ENCODE measurements at regions not wholly inside any gene's neighbourhood (a gene's known extent, or its start where the extent isn't known, plus 50 kb on each side); places are given as distances from the start of the nearest gene placed in this dataset.

DNA sequence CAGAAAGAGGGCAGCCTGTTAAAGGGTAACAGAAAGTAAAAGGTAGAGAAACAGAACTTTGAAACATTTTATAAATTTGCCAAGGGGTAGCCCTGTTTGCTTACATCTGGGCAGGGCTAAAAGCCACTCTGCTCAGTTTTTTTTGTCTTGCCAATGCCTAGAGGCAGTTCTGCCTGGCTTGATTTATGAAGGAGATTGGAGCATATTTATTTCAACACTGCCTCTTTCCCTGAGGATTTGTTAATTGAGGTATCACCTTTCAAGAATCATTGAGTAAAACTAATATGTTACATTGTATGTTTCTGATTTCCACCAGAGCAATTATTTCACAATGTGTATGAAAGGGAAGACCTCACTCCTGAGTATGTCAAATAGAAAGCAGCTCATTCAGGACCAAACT lies 160.8 kb downstream of the GXYLT1 start:
- no peak overlapping the region for H3K4me2 ChIP-seq (ENCODE audit: low read length)
- TF ChIP-seq, protein P1, sequence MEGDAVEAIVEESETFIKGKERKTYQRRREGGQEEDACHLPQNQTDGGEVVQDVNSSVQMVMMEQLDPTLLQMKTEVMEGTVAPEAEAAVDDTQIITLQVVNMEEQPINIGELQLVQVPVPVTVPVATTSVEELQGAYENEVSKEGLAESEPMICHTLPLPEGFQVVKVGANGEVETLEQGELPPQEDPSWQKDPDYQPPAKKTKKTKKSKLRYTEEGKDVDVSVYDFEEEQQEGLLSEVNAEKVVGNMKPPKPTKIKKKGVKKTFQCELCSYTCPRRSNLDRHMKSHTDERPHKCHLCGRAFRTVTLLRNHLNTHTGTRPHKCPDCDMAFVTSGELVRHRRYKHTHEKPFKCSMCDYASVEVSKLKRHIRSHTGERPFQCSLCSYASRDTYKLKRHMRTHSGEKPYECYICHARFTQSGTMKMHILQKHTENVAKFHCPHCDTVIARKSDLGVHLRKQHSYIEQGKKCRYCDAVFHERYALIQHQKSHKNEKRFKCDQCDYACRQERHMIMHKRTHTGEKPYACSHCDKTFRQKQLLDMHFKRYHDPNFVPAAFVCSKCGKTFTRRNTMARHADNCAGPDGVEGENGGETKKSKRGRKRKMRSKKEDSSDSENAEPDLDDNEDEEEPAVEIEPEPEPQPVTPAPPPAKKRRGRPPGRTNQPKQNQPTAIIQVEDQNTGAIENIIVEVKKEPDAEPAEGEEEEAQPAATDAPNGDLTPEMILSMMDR (IDR thresholded peaks at IDR 0.05; ENCODE audit: low read depth, low read length, poor library complexity, severe bottlenecking): no peak
- no peak for TF ChIP-seq EZH2phosphoT487 (IDR thresholded peaks at IDR 0.05; ENCODE audit: borderline replicate concordance, low read length)

GRCh38 chr12:41983394-41983793 lies 161.3 kb downstream of the GXYLT1 start:
- Histone ChIP-seq H3K9me3 (ENCODE audit: control insufficient read depth, insufficient read depth, low read length) (no peaks in the 10 kb centered on the region), H3K4me1 (ENCODE audit: control insufficient read depth, low read length) (no peaks in the 10 kb centered on the region), H4K20me1 (ENCODE audit: control insufficient read depth, insufficient read depth, low read depth, low read length) (no peaks in the 10 kb centered on the region), H3K27me3 (ENCODE audit: control insufficient read depth, low read length) (peaks cover 5% of the 10 kb centered on the region), H3K79me2 (ENCODE audit: control insufficient read depth, low read length) (no peaks in the 10 kb centered on the region), H3K4me3 (ENCODE audit: low read length) (no peak overlapping the region), H3F3A (ENCODE audit: control insufficient read depth, insufficient read depth) (no peaks in the 10 kb centered on the region), H3K9me2 (replicated peaks; ENCODE audit: control insufficient read depth, low read length) (no peaks in the 10 kb centered on the region), H3K27ac (ENCODE audit: low read depth, low read length) (no peak overlapping the region), H3K36me3 (ENCODE audit: control insufficient read depth, low read length) (no peaks in the 10 kb centered on the region), H3K4me2 (ENCODE audit: low read length) (no peak overlapping the region)
- TF ChIP-seq EZH2phosphoT487 (IDR thresholded peaks at IDR 0.05; ENCODE audit: borderline replicate concordance, low read length): no peak
- TF ChIP-seq, protein P1 (IDR thresholded peaks at IDR 0.05; ENCODE audit: low read depth, low read length, poor library complexity, severe bottlenecking): no peak

More for the DNA sequence above, 160.8 kb downstream of the GXYLT1 start:
- H3K27me3 ChIP-seq (ENCODE audit: control insufficient read depth, low read length): peaks cover 5% of the 10 kb centered on the region
- no peaks in the 10 kb centered on the region for H3K4me1 ChIP-seq (ENCODE audit: control insufficient read depth, low read length)
- no peaks in the 10 kb centered on the region for H4K20me1 ChIP-seq (ENCODE audit: control insufficient read depth, insufficient read depth, low read depth, low read length)
- H3K4me3 ChIP-seq (ENCODE audit: low read length): no peak overlapping the region
- no peak overlapping the region for H3K27ac ChIP-seq (ENCODE audit: low read depth, low read length)
- no peaks in the 10 kb centered on the region for H3K79me2 ChIP-seq (ENCODE audit: control insufficient read depth, low read length)
- H3K9me2 ChIP-seq (replicated peaks; ENCODE audit: control insufficient read depth, low read length): no peaks in the 10 kb centered on the region
- no peaks in the 10 kb centered on the region for H3F3A ChIP-seq (ENCODE audit: control insufficient read depth, insufficient read depth)
- H3K36me3 ChIP-seq (ENCODE audit: control insufficient read depth, low read length): no peaks in the 10 kb centered on the region
- H3K9me3 ChIP-seq (ENCODE audit: control insufficient read depth, insufficient read depth, low read length): no peaks in the 10 kb centered on the region

DNA sequence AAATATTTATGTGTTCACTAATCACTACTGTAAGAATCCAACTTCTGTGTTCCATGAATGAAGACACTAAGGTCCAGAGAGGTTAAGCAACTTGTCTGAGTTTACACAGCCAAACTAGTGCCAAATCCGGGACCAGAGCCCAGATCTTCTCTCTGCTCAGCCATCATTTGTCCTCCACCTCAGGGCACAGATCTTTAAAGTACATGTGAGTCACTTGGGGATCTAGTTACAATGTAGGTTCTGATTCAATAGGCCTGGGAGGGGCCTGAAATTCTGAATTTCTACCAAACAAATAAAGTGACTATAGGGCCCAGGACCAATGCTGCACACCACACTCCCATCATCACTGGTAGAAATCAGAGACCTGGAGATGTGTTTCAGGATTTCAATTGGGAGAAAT lies 162.9 kb downstream of the GXYLT1 start:
- Histone ChIP-seq H3K9me3 (ENCODE audit: control insufficient read depth, insufficient read depth, low read length) (no peaks in the 10 kb centered on the region), H3K27me3 (ENCODE audit: control insufficient read depth, low read length) (peaks cover 5% of the 10 kb centered on the region), H3K4me1 (ENCODE audit: control insufficient read depth, low read length) (no peaks in the 10 kb centered on the region), H3K36me3 (ENCODE audit: control insufficient read depth, low read length) (no peaks in the 10 kb centered on the region), H4K20me1 (ENCODE audit: control insufficient read depth, insufficient read depth, low read depth, low read length) (no peaks in the 10 kb centered on the region), H3K4me3 (ENCODE audit: low read length) (no peak overlapping the region), H3K79me2 (ENCODE audit: control insufficient read depth, low read length) (no peaks in the 10 kb centered on the region), H3K27ac (ENCODE audit: low read depth, low read length) (no peak overlapping the region), H3K4me2 (ENCODE audit: low read length) (no peak overlapping the region), H3F3A (ENCODE audit: control insufficient read depth, insufficient read depth) (no peaks in the 10 kb centered on the region), H3K9me2 (replicated peaks; ENCODE audit: control insufficient read depth, low read length) (no peaks in the 10 kb centered on the region)
- TF ChIP-seq, protein P1 (IDR thresholded peaks at IDR 0.05; ENCODE audit: low read depth, low read length, poor library complexity, severe bottlenecking): no peak
- TF ChIP-seq EZH2phosphoT487 (IDR thresholded peaks at IDR 0.05; ENCODE audit: borderline replicate concordance, low read length): no peak

- H3K36me3 ChIP-seq (ENCODE audit: control insufficient read depth, low read length): no peaks in the 10 kb centered on the region
- H3K27me3 ChIP-seq (ENCODE audit: control insufficient read depth, low read length): peaks cover 5% of the 10 kb centered on the region
- no peaks in the 10 kb centered on the region for H3K9me2 ChIP-seq (replicated peaks; ENCODE audit: control insufficient read depth, low read length)
- no peak overlapping the region for H3K4me3 ChIP-seq (ENCODE audit: low read length)
- TF ChIP-seq, protein P1 (IDR thresholded peaks at IDR 0.05; ENCODE audit: low read depth, low read length, poor library complexity, severe bottlenecking): no peak
- no peak for TF ChIP-seq EZH2phosphoT487 (IDR thresholded peaks at IDR 0.05; ENCODE audit: borderline replicate concordance, low read length)
- H3K4me1 ChIP-seq (ENCODE audit: control insufficient read depth, low read length): no peaks in the 10 kb centered on the region
- H3K27ac ChIP-seq (ENCODE audit: low read depth, low read length): no peak overlapping the region
- no peak overlapping the region for H3K4me2 ChIP-seq (ENCODE audit: low read length)
- H3K9me3 ChIP-seq (ENCODE audit: control insufficient read depth, insufficient read depth, low read length): no peaks in the 10 kb centered on the region
- no peaks in the 10 kb centered on the region for H3F3A ChIP-seq (ENCODE audit: control insufficient read depth, insufficient read depth)
- H3K79me2 ChIP-seq (ENCODE audit: control insufficient read depth, low read length): no peaks in the 10 kb centered on the region
- H4K20me1 ChIP-seq (ENCODE audit: control insufficient read depth, insufficient read depth, low read depth, low read length): no peaks in the 10 kb centered on the region
Measured at GRCh38 chr12:41981013-41981412, 163.7 kb downstream of the GXYLT1 start.

All from DOHH2 (cell line).